Fibroblast of lung (primary cell): ENCODE measurements at regions not wholly inside any gene's neighbourhood (a gene's known extent, or its start where the extent isn't known, plus 50 kb on each side); places are given as distances from the start of the nearest gene placed in this dataset.

ENCODE experiments used
- DNase-seq, 2 donors: peaks; one replicate each; pipeline versions ENCODE4 v3.0.0 to v3.0.0-alpha.2; 2010; ENCODE audit warnings: low read depth in 2 of 2
- H2AFZ ChIP-seq: 2 replicates; pipeline ENCODE4 v1.5.1; 2012; ENCODE audit warnings: low read length, control low read depth, inconsistent platforms
- H3K27ac ChIP-seq: 2 replicates; pipeline ENCODE4 v1.5.1; 2011; ENCODE audit warnings: low read length, control low read depth; ENCODE audit not compliant: insufficient read depth
- H3K27me3 ChIP-seq: 2 replicates; pipeline ENCODE4 v1.5.1; 2011; ENCODE audit warnings: mild to moderate bottlenecking, low read length; ENCODE audit not compliant: control insufficient read depth, insufficient read depth
- H3K36me3 ChIP-seq: 2 replicates; pipeline ENCODE4 v1.5.1; 2011; ENCODE audit warnings: low read length; ENCODE audit not compliant: control insufficient read depth, insufficient read depth
- H3K4me1 ChIP-seq: 2 replicates; pipeline ENCODE4 v1.5.1; 2011; ENCODE audit warnings: low read length; ENCODE audit not compliant: control insufficient read depth, insufficient read depth; ENCODE audit errors: extremely low read depth
- H3K4me2 ChIP-seq: 2 replicates; pipeline ENCODE4 v1.5.1; 2011; ENCODE audit warnings: low read length, control low read depth; ENCODE audit not compliant: insufficient read depth; ENCODE audit errors: extremely low read depth
- H3K4me3 ChIP-seq, 4 experiments: fragments of 200-600 bp in 1 of 4; sonication (generic) in 1 of 4; replicated peaks in 1 of 4; 2 replicates each; pipeline ENCODE4 v1.5.1; 2011 to 2016; ENCODE audit warnings: low read length in 4 of 4, low read depth in 3 of 4, mild to moderate bottlenecking in 3 of 4, control low read depth in 2 of 4, inconsistent platforms in 1 of 4, mixed read lengths in 1 of 4; ENCODE audit not compliant: insufficient read depth in 1 of 4; ENCODE audit errors: control extremely low read depth in 1 of 4
- H3K79me2 ChIP-seq: 2 replicates; pipeline ENCODE4 v1.5.1; 2012; ENCODE audit warnings: mild to moderate bottlenecking, low read length, inconsistent platforms; ENCODE audit not compliant: control insufficient read depth, insufficient read depth
- H3K9ac ChIP-seq: 2 replicates; pipeline ENCODE4 v1.5.1; 2011; ENCODE audit warnings: mild to moderate bottlenecking, low read length, control low read depth; ENCODE audit not compliant: insufficient read depth
- H3K9me3 ChIP-seq: 2 replicates; pipeline ENCODE4 v1.5.1; 2012; ENCODE audit warnings: low read depth, low read length; ENCODE audit not compliant: control insufficient read depth, insufficient read depth
- H4K20me1 ChIP-seq: 2 replicates; pipeline ENCODE4 v1.5.1; 2011; ENCODE audit warnings: low read length; ENCODE audit not compliant: control insufficient read depth, insufficient read depth; ENCODE audit errors: extremely low read depth
- EZH2 ChIP-seq: IDR thresholded peaks from 2 replicates; pipeline ENCODE4 v1.5.1; 2012; ENCODE audit warnings: low read length, control low read depth, mild to moderate bottlenecking; ENCODE audit errors: missing control alignments
- TF ChIP-seq, protein P1 (sequence below), 2 donors: IDR thresholded peaks in 1 of 2; conservative IDR thresholded peaks in 1 of 2; 1 replicate in 1 of 2; 2 replicates in 1 of 2; pipeline ENCODE4 v1.5.1; 2011 to 2012; ENCODE audit warnings: low read length in 2 of 2, control low read depth in 1 of 2, inconsistent platforms in 1 of 2, low read depth in 1 of 2, mild to moderate bottlenecking in 1 of 2

DNA sequence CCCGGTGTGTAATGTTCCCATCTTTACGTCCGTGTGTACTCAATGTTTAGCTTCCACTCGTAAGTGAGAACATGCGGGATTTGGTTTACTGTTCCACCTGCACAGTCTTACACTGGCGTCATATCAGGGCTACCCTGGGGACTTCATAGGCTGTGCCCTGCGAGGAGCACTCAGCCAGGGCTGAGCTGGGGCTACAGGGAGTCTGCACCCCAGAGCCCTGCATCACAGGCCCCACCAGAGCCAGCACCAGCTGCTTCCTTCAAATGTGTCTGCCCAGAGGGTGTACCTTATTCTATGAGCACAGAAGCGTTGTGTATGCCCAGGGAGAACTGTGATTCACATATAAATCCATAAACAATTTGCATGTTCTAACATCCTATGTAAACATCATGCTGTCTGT is 277.1 kb downstream of the TCERG1L start:
- H3K9me3 ChIP-seq: no peaks in the 10 kb centered on the region
- no peaks in the 10 kb centered on the region for H3K4me1 ChIP-seq
- H3K27me3 ChIP-seq: no peaks in the 10 kb centered on the region
- no peaks in the 10 kb centered on the region for H3K79me2 ChIP-seq
- no peak overlapping the region for H2AFZ ChIP-seq
- no peak for TF ChIP-seq EZH2
- TF ChIP-seq, protein P1, sequence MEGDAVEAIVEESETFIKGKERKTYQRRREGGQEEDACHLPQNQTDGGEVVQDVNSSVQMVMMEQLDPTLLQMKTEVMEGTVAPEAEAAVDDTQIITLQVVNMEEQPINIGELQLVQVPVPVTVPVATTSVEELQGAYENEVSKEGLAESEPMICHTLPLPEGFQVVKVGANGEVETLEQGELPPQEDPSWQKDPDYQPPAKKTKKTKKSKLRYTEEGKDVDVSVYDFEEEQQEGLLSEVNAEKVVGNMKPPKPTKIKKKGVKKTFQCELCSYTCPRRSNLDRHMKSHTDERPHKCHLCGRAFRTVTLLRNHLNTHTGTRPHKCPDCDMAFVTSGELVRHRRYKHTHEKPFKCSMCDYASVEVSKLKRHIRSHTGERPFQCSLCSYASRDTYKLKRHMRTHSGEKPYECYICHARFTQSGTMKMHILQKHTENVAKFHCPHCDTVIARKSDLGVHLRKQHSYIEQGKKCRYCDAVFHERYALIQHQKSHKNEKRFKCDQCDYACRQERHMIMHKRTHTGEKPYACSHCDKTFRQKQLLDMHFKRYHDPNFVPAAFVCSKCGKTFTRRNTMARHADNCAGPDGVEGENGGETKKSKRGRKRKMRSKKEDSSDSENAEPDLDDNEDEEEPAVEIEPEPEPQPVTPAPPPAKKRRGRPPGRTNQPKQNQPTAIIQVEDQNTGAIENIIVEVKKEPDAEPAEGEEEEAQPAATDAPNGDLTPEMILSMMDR (conservative IDR thresholded peaks at IDR 0.05 in 1 of 2, IDR thresholded peaks at IDR 0.05 in 1 of 2; ENCODE audit: low read depth in 1 of 2, low read length in 2 of 2): no peak
- H3K4me2 ChIP-seq: no peak overlapping the region
- H3K9ac ChIP-seq: no peak overlapping the region
- H3K36me3 ChIP-seq: no peaks in the 10 kb centered on the region
- H3K4me3 ChIP-seq: no peak overlapping the region
- no peak for DNase-seq
- no peaks in the 10 kb centered on the region for H4K20me1 ChIP-seq
- no peak overlapping the region for H3K27ac ChIP-seq

DNA sequence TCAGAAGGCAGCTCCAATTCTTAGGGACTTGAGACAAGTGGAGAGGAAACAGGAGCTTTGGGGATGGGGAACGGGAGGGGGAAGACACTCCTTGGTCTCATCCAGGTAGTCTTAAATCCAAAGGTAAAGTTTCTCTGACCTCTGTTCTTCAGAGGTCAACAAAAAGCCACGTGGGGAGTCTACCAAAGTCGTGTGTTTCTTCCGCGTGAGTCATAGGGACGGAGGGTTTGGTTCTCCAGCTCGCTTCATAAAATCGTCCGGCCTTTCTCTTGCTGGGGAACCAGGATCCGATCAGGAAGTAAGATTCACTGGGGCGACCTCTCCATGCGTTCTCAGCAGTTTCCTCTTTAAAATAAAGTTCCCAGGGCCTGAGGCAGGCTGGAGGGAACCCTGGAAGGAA is 275.7 kb downstream of the TCERG1L start:
- no peaks in the 10 kb centered on the region for H3K79me2 ChIP-seq
- H3K36me3 ChIP-seq: no peaks in the 10 kb centered on the region
- no peaks in the 10 kb centered on the region for H3K9me3 ChIP-seq
- H3K27me3 ChIP-seq: no peaks in the 10 kb centered on the region
- H4K20me1 ChIP-seq: no peaks in the 10 kb centered on the region
- H2AFZ ChIP-seq: no peak overlapping the region
- TF ChIP-seq EZH2: no peak
- TF ChIP-seq, protein P1 (conservative IDR thresholded peaks at IDR 0.05 in 1 of 2, IDR thresholded peaks at IDR 0.05 in 1 of 2; ENCODE audit: low read depth in 1 of 2, low read length in 2 of 2): no peak
- no peak overlapping the region for H3K4me2 ChIP-seq
- H3K27ac ChIP-seq: no peak overlapping the region
- no peak overlapping the region for H3K4me3 ChIP-seq
- no peak for DNase-seq
- H3K4me1 ChIP-seq: no peaks in the 10 kb centered on the region
- H3K9ac ChIP-seq: no peak overlapping the region

DNA sequence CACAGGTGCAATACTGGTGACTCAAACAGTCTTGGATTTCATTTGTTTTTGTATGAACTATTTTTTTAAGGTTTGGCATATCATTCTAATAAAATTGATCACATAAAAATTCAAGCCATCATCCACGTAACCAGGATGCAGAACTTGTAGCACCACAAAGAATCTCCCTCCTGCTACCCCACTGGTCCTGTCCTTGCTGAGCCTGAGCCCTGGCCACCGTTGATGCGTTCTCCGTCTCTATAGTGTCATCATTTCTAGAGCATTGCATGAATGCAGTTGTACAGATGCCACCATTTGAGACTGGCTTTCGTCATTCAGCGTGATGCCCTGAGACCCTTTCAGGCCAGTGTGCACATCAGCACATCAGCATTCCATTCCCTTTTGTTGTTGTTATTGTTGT is 273.5 kb downstream of the TCERG1L start:
- Histone ChIP-seq H3K36me3 (no peaks in the 10 kb centered on the region), H4K20me1 (no peaks in the 10 kb centered on the region), H3K4me2 (no peak overlapping the region), H3K9ac (no peak overlapping the region), H3K4me1 (no peaks in the 10 kb centered on the region), H2AFZ (no peak overlapping the region), H3K9me3 (no peaks in the 10 kb centered on the region), H3K4me3 (no peak overlapping the region), H3K27ac (no peak overlapping the region), H3K79me2 (no peaks in the 10 kb centered on the region), H3K27me3 (no peaks in the 10 kb centered on the region)
- TF ChIP-seq EZH2: no peak
- TF ChIP-seq, protein P1 (conservative IDR thresholded peaks at IDR 0.05 in 1 of 2, IDR thresholded peaks at IDR 0.05 in 1 of 2; ENCODE audit: low read depth in 1 of 2, low read length in 2 of 2): no peak
- DNase-seq: no peak
